PC-9 (cell line): ENCODE measurements at regions not wholly inside any gene's neighbourhood (a gene's known extent, or its start where the extent isn't known, plus 50 kb on each side); places are given as distances from the start of the nearest gene placed in this dataset.

ENCODE experiments used
- BruUV-seq: library from RNA; stranded (reverse); fragments of 400-500 nt; replicated peaks from 2 replicates; lab custom pipeline; 2021; lab: Mats Ljungman, UMichigan
- CTCF ChIA-PET: fragments of 300-600 bp; sonication (Branson Sonifier 250); formaldehyde crosslinking; loops from one replicate; lab custom pipeline; 2022; ENCODE audit warnings: antibody characterized with exemption; lab: Charles Lee
- POLR2A ChIA-PET: fragments of 300-600 bp; sonication (Branson Sonifier 250); formaldehyde crosslinking; loops from one replicate; lab custom pipeline; 2022; ENCODE audit warnings: antibody characterized with exemption; ENCODE audit not compliant: unreplicated experiment; lab: Charles Lee
- DNase-seq, 2 experiments: peaks; one replicate each; pipeline versions ENCODE4 v3.0.0 to v3.0.0-alpha.2; 2015 to 2022; ENCODE audit warnings: mixed read lengths in 1 of 2
- H2AFZ ChIP-seq: fragments of 200-600 bp; sonication (generic); 2 replicates; pipeline ENCODE4 v1.8.1; 2017; ENCODE audit warnings: antibody characterized with exemption
- H3F3A ChIP-seq: fragments of 200-600 bp; sonication (generic); 2 replicates; pipeline ENCODE4 v1.8.1; 2017; ENCODE audit warnings: antibody characterized with exemption, mild to moderate bottlenecking, low read depth; ENCODE audit not compliant: insufficient read depth
- H3K27ac ChIP-seq: fragments of 200-600 bp; sonication (generic); 2 replicates; pipeline ENCODE4 v1.6.1; 2016; ENCODE audit warnings: mixed run types
- H3K27me3 ChIP-seq: fragments of 200-600 bp; sonication (generic); 2 replicates; pipeline ENCODE4 v1.6.1; 2016; ENCODE audit warnings: low read depth, mixed run types; ENCODE audit not compliant: insufficient read depth
- H3K36me3 ChIP-seq: fragments of 200-600 bp; sonication (generic); 2 replicates; pipeline ENCODE4 v1.6.1; 2016; ENCODE audit warnings: low read depth, mixed run types
- H3K4me1 ChIP-seq: fragments of 200-600 bp; sonication (generic); replicated peaks from 2 replicates; pipeline ENCODE4 v1.6.1; 2016; ENCODE audit warnings: mixed run types; ENCODE audit not compliant: insufficient read depth
- H3K4me2 ChIP-seq: fragments of 200-600 bp; sonication (generic); 2 replicates; pipeline ENCODE4 v1.6.1; 2017; ENCODE audit warnings: mixed run types
- H3K4me3 ChIP-seq: fragments of 200-600 bp; sonication (generic); 2 replicates; pipeline ENCODE4 v1.6.1; 2016; ENCODE audit warnings: mixed run types
- H3K79me2 ChIP-seq: fragments of 200-600 bp; sonication (generic); 2 replicates; pipeline ENCODE4 v1.6.1; 2017; ENCODE audit warnings: low read depth, mixed run types
- H3K9me2 ChIP-seq: fragments of 200-600 bp; sonication (generic); 2 replicates; pipeline ENCODE4 v1.8.1; 2017; ENCODE audit warnings: mild to moderate bottlenecking; ENCODE audit not compliant: insufficient read depth
- H3K9me3 ChIP-seq: fragments of 200-600 bp; sonication (generic); 2 replicates; pipeline ENCODE4 v1.8.1; 2016; ENCODE audit warnings: low read depth; ENCODE audit not compliant: insufficient read depth
- H4K20me1 ChIP-seq: fragments of 200-600 bp; sonication (generic); 2 replicates; pipeline ENCODE4 v1.8.1; 2017; ENCODE audit not compliant: insufficient read depth
- EZH2 ChIP-seq: fragments of 200-600 bp; sonication (generic); IDR thresholded peaks from 2 replicates; pipeline ENCODE4 v1.8.0; 2017; ENCODE audit warnings: antibody characterized with exemption, low read depth
- intact Hi-C: fragments of 100-400 bp; cut with micrococcal nuclease; formaldehyde crosslinking; loops from one replicate; pipeline ENCODE4 v1.10.0; 2022; ENCODE audit not compliant: unreplicated experiment
- TF ChIP-seq, protein P1 (sequence below): fragments of 200-600 bp; sonication (generic); conservative IDR thresholded peaks from 2 replicates; pipeline ENCODE4 v1.6.1; 2017; ENCODE audit warnings: mixed run types, antibody characterized with exemption, mild to moderate bottlenecking, moderate library complexity

DNA sequence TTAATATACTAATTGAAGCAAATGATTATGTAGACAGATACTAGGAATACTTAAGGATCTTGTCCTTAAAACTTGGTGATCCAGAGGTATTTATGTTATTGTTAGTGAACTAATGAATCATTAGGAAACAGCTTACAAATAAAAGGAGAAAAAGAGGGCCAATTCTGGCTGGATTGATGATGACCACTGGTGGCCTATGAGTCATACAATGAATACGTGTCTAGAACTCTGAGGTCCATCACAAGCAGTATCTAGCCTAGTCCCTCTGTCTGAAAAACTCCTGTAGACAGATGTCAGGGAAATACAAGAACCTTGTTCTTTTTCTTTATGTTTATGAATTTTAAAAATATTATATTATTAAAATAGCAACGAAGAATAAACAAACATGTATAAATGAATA is 51.7 kb upstream of the RTL1 start:
- no TSS peak for BruUV-seq
- Histone ChIP-seq H4K20me1 (no peaks in the 10 kb centered on the region), H3K9me3 (no peaks in the 10 kb centered on the region), H3K4me1 (no peaks in the 10 kb centered on the region), H2AFZ (no peak overlapping the region), H3K27ac (no peak overlapping the region), H3K36me3 (no peaks in the 10 kb centered on the region), H3K4me3 (no peak overlapping the region), H3K4me2 (no peak overlapping the region), H3K79me2 (no peaks in the 10 kb centered on the region), H3K9me2 (no peaks in the 10 kb centered on the region), H3K27me3 (0 out of 2 replicates have a peak, but pooled peaks cover 4% of the 10 kb centered on the region), H3F3A (no peaks in the 10 kb centered on the region)
- no peak for DNase-seq
- intact Hi-C loops, result no loop called here
- ChIA-PET POLR2A (no interaction called here), CTCF (no interaction called here)
- TF ChIP-seq EZH2, result no peak
- TF ChIP-seq, protein P1, sequence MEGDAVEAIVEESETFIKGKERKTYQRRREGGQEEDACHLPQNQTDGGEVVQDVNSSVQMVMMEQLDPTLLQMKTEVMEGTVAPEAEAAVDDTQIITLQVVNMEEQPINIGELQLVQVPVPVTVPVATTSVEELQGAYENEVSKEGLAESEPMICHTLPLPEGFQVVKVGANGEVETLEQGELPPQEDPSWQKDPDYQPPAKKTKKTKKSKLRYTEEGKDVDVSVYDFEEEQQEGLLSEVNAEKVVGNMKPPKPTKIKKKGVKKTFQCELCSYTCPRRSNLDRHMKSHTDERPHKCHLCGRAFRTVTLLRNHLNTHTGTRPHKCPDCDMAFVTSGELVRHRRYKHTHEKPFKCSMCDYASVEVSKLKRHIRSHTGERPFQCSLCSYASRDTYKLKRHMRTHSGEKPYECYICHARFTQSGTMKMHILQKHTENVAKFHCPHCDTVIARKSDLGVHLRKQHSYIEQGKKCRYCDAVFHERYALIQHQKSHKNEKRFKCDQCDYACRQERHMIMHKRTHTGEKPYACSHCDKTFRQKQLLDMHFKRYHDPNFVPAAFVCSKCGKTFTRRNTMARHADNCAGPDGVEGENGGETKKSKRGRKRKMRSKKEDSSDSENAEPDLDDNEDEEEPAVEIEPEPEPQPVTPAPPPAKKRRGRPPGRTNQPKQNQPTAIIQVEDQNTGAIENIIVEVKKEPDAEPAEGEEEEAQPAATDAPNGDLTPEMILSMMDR, result no peak

- DNase-seq, result no peak
- intact Hi-C loops, result no loop called here
- Histone ChIP-seq H3F3A (no peaks in the 10 kb centered on the region), H3K4me2 (no peak overlapping the region), H3K4me3 (no peak overlapping the region), H3K4me1 (no peaks in the 10 kb centered on the region), H3K27ac (no peak overlapping the region), H3K27me3 (0 out of 2 replicates have a peak, but pooled peaks cover 3% of the 10 kb centered on the region), H3K79me2 (no peaks in the 10 kb centered on the region), H3K9me3 (no peaks in the 10 kb centered on the region), H3K36me3 (no peaks in the 10 kb centered on the region), H2AFZ (no peak overlapping the region), H4K20me1 (no peaks in the 10 kb centered on the region), H3K9me2 (no peaks in the 10 kb centered on the region)
- POLR2A ChIA-PET, result no interaction called here
- TF ChIP-seq, protein P1, result no peak
- TF ChIP-seq EZH2, result no peak
- no TSS peak for BruUV-seq
- CTCF ChIA-PET, result no interaction called here
Observed at GRCh38 chr14:100962494-100962893, 59.0 kb upstream of the RTL1 start.

GRCh38 chr14:100965296-100965695 is 61.8 kb upstream of the RTL1 start:
- BruUV-seq, result no TSS peak
- intact Hi-C loops, result no loop called here

More at GRCh38 chr14:100965296-100965695, 61.8 kb upstream of the RTL1 start:
- no peaks in the 10 kb centered on the region for H3K36me3 ChIP-seq
- no peak overlapping the region for H3K27ac ChIP-seq
- H3K9me3 ChIP-seq, result no peaks in the 10 kb centered on the region
- no peaks in the 10 kb centered on the region for H3F3A ChIP-seq
- H3K27me3 ChIP-seq, result no peaks in the 10 kb centered on the region
- no peak overlapping the region for H2AFZ ChIP-seq
- no peak for DNase-seq
- H3K4me3 ChIP-seq, result no peak overlapping the region
- H3K4me2 ChIP-seq, result no peak overlapping the region
- no peaks in the 10 kb centered on the region for H3K4me1 ChIP-seq
- POLR2A ChIA-PET, result no interaction called here
- CTCF ChIA-PET, result no interaction called here
- no peaks in the 10 kb centered on the region for H4K20me1 ChIP-seq
- TF ChIP-seq, protein P1, result no peak
- TF ChIP-seq EZH2, result no peak
- H3K9me2 ChIP-seq, result no peaks in the 10 kb centered on the region
- no peaks in the 10 kb centered on the region for H3K79me2 ChIP-seq
